WI38 (cell line): ENCODE measurements at regions not wholly inside any gene's neighbourhood (a gene's known extent, or its start where the extent isn't known, plus 50 kb on each side); places are given as distances from the start of the nearest gene placed in this dataset.

ENCODE experiments used
- H3K4me3 ChIP-seq: 2 replicates; pipeline ENCODE4 v1.5.1; 2011; ENCODE audit warnings: low read depth, mild to moderate bottlenecking, control low read depth, low read length
- CTCF ChIP-seq: IDR thresholded peaks from 2 replicates; pipeline ENCODE4 v1.5.1; 2012; ENCODE audit warnings: low read depth, mild to moderate bottlenecking, control low read depth, low read length

- TF ChIP-seq CTCF, result no peak
Observed at GRCh38 chr10:60703266-60704041, 74.8 kb upstream of the CDK1 start.

GRCh38 chr10:60687679-60688078 lies 90.6 kb upstream of the CDK1 start:
- no peak for TF ChIP-seq CTCF
- H3K4me3 ChIP-seq, result no peak overlapping the region

More at GRCh38 chr10:60703266-60704041, 74.8 kb upstream of the CDK1 start:
- H3K4me3 ChIP-seq, result no peak overlapping the region

GRCh38 chr10:60684091-60684490 lies 94.2 kb upstream of the CDK1 start:
- no peak for TF ChIP-seq CTCF
- H3K4me3 ChIP-seq, result no peak overlapping the region

GRCh38 chr10:60681103-60681502 lies 97.2 kb upstream of the CDK1 start:
- TF ChIP-seq CTCF, result no peak
- no peak overlapping the region for H3K4me3 ChIP-seq

- H3K4me3 ChIP-seq, result no peak overlapping the region
- TF ChIP-seq CTCF, result no peak
Observed at GRCh38 chr10:60679388-60679990, 98.8 kb upstream of the CDK1 start.

- H3K4me3 ChIP-seq, result no peak overlapping the region
- TF ChIP-seq CTCF, result no peak
Observed at GRCh38 chr10:60678978-60679377, 99.3 kb upstream of the CDK1 start.

GRCh38 chr10:60677531-60678129 lies 100.6 kb upstream of the CDK1 start:
- no peak for TF ChIP-seq CTCF

More at GRCh38 chr10:60677531-60678129, 100.6 kb upstream of the CDK1 start:
- H3K4me3 ChIP-seq, result no peak overlapping the region
